K562 (cell line): ENCODE measurements at regions not wholly inside any gene's neighbourhood (a gene's known extent, or its start where the extent isn't known, plus 50 kb on each side); places are given as distances from the start of the nearest gene placed in this dataset.

Source experiments
- BDP1 ChIP-seq: IDR thresholded peaks from 3 replicates; pipeline ENCODE4 v1.6.1; 2011; ENCODE audit not compliant: insufficient read length, insufficient read depth
- HNRNPL ChIP-seq: fragments of 200-400 bp; formaldehyde crosslinking; IDR thresholded peaks from 2 replicates; pipeline ENCODE4 v1.6.1; 2017; ENCODE audit warnings: low read depth, mild to moderate bottlenecking, low read length
- NR2C1 ChIP-seq, 2 experiments: fragments of 450-650 bp; IDR thresholded peaks; 2 replicates each; pipeline ENCODE4 v1.6.1; 2017; ENCODE audit warnings: mild to moderate bottlenecking in 2 of 2, antibody characterized with exemption in 1 of 2, inconsistent platforms in 1 of 2, missing compliant biosample characterization in 1 of 2, missing genetic modification characterization in 1 of 2
- POLR2A ChIP-seq: fragments of 450-650 bp; conservative IDR thresholded peaks from 2 replicates; pipeline ENCODE4 v1.6.1; 2016
- POLR3A ChIP-seq: IDR thresholded peaks from 2 replicates; pipeline ENCODE4 v1.6.1; 2011; ENCODE audit warnings: borderline replicate concordance, mild to moderate bottlenecking, moderate library complexity; ENCODE audit not compliant: insufficient read length, insufficient read depth; ENCODE audit errors: extremely low read depth
- PTBP1 ChIP-seq: fragments of 200-400 bp; formaldehyde crosslinking; IDR thresholded peaks from 2 replicates; pipeline ENCODE4 v1.6.1; 2017; ENCODE audit warnings: low read depth, low read length
- RNF2 ChIP-seq: sonication (generic); IDR thresholded peaks from 2 replicates; pipeline ENCODE4 v1.6.1; 2016
- SMC3 ChIP-seq: conservative IDR thresholded peaks from 2 replicates; pipeline ENCODE4 v1.6.1; 2011; ENCODE audit warnings: low read depth, low read length, improper control_type of control experiment; ENCODE audit not compliant: insufficient read depth
- ZNF232 ChIP-seq: sonication (generic); formaldehyde crosslinking; IDR thresholded peaks from 2 replicates; pipeline ENCODE4 v1.8.0; 2022; ENCODE audit warnings: mild to moderate bottlenecking, missing genetic modification reagents
- TF ChIP-seq, protein P1 (sequence below), 3 experiments: IDR thresholded peaks in 2 of 3; conservative IDR thresholded peaks in 1 of 3; 2 replicates each; pipeline ENCODE4 v1.5.1; 2011 to 2012; ENCODE audit warnings: low read length in 3 of 3, mild to moderate bottlenecking in 3 of 3, control low read depth in 2 of 3, improper control_type of control experiment in 1 of 3, inconsistent platforms in 1 of 3, low read depth in 1 of 3, mixed read lengths in 1 of 3, moderate library complexity in 1 of 3; ENCODE audit not compliant: insufficient read depth in 2 of 3
- TF ChIP-seq, protein P2 (sequence below): fragments of 450-650 bp; IDR thresholded peaks from 2 replicates; pipeline ENCODE4 v1.6.1; 2017; ENCODE audit warnings: mild to moderate bottlenecking, moderate library complexity
- TF ChIP-seq, protein P3 (sequence below): sonication (generic); formaldehyde crosslinking; IDR thresholded peaks from 2 replicates; pipeline ENCODE4 v1.8.0; 2023; ENCODE audit warnings: missing genetic modification reagents, mild to moderate bottlenecking, borderline replicate concordance

DNA sequence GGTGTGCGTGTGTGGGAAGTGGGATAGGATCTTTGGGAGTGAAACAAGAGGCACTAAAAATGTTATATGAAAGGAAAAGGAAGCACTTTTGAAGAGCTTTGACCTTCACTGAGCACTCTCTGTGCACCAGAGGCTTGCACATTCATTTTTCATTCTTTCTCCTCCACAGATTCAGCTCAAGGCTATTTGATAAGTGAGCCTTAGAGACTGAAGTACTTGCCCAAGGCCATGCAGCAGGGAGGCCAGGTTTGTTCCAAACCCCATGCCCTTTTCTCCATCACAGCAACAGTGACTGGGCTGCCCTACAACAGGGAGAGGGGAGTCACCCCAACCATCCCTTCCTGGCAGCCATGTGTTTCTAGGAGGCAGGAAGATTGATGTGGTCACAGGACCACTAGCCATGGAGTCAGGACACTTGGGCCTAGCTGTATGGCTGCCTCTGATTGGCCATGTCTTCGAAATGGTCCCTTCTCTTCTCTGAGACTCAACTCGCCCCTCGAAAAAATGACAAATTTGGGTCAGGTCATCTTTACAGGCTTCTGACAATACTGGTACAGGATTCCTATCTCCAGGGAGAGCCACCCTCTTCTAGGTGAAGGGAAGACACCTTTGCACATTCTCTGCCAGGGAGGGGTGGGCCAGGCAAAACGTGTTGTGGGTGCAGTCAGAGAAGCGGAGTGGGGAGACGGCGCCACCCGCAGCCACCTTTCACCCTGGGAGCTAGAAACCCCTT lies 123.5 kb upstream of the MYCN start:
- TF ChIP-seq, protein P1, sequence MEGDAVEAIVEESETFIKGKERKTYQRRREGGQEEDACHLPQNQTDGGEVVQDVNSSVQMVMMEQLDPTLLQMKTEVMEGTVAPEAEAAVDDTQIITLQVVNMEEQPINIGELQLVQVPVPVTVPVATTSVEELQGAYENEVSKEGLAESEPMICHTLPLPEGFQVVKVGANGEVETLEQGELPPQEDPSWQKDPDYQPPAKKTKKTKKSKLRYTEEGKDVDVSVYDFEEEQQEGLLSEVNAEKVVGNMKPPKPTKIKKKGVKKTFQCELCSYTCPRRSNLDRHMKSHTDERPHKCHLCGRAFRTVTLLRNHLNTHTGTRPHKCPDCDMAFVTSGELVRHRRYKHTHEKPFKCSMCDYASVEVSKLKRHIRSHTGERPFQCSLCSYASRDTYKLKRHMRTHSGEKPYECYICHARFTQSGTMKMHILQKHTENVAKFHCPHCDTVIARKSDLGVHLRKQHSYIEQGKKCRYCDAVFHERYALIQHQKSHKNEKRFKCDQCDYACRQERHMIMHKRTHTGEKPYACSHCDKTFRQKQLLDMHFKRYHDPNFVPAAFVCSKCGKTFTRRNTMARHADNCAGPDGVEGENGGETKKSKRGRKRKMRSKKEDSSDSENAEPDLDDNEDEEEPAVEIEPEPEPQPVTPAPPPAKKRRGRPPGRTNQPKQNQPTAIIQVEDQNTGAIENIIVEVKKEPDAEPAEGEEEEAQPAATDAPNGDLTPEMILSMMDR (IDR thresholded peaks at IDR 0.05 in 2 of 3, conservative IDR thresholded peaks at IDR 0.05 in 1 of 3; ENCODE audit: insufficient read depth in 2 of 3, low read depth in 1 of 3, low read length in 3 of 3): no peak
- TF ChIP-seq, protein P2, sequence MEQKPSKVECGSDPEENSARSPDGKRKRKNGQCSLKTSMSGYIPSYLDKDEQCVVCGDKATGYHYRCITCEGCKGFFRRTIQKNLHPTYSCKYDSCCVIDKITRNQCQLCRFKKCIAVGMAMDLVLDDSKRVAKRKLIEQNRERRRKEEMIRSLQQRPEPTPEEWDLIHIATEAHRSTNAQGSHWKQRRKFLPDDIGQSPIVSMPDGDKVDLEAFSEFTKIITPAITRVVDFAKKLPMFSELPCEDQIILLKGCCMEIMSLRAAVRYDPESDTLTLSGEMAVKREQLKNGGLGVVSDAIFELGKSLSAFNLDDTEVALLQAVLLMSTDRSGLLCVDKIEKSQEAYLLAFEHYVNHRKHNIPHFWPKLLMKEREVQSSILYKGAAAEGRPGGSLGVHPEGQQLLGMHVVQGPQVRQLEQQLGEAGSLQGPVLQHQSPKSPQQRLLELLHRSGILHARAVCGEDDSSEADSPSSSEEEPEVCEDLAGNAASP: no peak
- TF ChIP-seq PTBP1: no peak
- no peak for TF ChIP-seq BDP1
- TF ChIP-seq POLR2A: no peak
- TF ChIP-seq HNRNPL: no peak
- no peak for TF ChIP-seq ZNF232
- no peak for TF ChIP-seq NR2C1 (IDR thresholded peaks at IDR 0.05)
- no peak for TF ChIP-seq NR2C1 (tag; IDR thresholded peaks at IDR 0.05)
- TF ChIP-seq SMC3: no peak
- TF ChIP-seq POLR3A: no peak
- TF ChIP-seq, protein P3, sequence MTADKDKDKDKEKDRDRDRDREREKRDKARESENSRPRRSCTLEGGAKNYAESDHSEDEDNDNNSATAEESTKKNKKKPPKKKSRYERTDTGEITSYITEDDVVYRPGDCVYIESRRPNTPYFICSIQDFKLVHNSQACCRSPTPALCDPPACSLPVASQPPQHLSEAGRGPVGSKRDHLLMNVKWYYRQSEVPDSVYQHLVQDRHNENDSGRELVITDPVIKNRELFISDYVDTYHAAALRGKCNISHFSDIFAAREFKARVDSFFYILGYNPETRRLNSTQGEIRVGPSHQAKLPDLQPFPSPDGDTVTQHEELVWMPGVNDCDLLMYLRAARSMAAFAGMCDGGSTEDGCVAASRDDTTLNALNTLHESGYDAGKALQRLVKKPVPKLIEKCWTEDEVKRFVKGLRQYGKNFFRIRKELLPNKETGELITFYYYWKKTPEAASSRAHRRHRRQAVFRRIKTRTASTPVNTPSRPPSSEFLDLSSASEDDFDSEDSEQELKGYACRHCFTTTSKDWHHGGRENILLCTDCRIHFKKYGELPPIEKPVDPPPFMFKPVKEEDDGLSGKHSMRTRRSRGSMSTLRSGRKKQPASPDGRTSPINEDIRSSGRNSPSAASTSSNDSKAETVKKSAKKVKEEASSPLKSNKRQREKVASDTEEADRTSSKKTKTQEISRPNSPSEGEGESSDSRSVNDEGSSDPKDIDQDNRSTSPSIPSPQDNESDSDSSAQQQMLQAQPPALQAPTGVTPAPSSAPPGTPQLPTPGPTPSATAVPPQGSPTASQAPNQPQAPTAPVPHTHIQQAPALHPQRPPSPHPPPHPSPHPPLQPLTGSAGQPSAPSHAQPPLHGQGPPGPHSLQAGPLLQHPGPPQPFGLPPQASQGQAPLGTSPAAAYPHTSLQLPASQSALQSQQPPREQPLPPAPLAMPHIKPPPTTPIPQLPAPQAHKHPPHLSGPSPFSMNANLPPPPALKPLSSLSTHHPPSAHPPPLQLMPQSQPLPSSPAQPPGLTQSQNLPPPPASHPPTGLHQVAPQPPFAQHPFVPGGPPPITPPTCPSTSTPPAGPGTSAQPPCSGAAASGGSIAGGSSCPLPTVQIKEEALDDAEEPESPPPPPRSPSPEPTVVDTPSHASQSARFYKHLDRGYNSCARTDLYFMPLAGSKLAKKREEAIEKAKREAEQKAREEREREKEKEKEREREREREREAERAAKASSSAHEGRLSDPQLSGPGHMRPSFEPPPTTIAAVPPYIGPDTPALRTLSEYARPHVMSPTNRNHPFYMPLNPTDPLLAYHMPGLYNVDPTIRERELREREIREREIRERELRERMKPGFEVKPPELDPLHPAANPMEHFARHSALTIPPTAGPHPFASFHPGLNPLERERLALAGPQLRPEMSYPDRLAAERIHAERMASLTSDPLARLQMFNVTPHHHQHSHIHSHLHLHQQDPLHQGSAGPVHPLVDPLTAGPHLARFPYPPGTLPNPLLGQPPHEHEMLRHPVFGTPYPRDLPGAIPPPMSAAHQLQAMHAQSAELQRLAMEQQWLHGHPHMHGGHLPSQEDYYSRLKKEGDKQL (CRISPR knock-in tag): no peak
- no peak for TF ChIP-seq RNF2
